WTC11 (cell line): ENCODE measurements at regions not wholly inside any gene's neighbourhood (a gene's known extent, or its start where the extent isn't known, plus 50 kb on each side); places are given as distances from the start of the nearest gene placed in this dataset.

Source experiments
- ATAC-seq: fragments of 200-7000 bp; cut with Tn5 transposase; 2 replicates; pipeline ENCODE4 v1.10.0; 2021; ENCODE audit warnings: mild to moderate bottlenecking, moderate library complexity
- CTCF ChIA-PET: fragments of 300-600 bp; sonication (Branson Sonifier 250); formaldehyde crosslinking; loops from one replicate; lab custom pipeline; 2021; ENCODE audit warnings: antibody characterized with exemption; lab: Charles Lee
- POLR2A ChIA-PET: fragments of 350-600 bp; sonication (Branson Sonifier 250); formaldehyde crosslinking; loops from one replicate; lab custom pipeline; 2021; ENCODE audit warnings: antibody characterized with exemption; lab: Charles Lee
- DNase-seq: peaks from one replicate; pipeline ENCODE4 v3.0.0; 2021; ENCODE audit warnings: low spot score
- H3K27ac Mint-ChIP-seq: 2 replicates; pipeline ENCODE4 v1.8.0; 2021; ENCODE audit warnings: mixed read lengths
- H3K27me3 Mint-ChIP-seq: 2 replicates; pipeline ENCODE4 v1.8.0; 2021; ENCODE audit warnings: low read depth, mild to moderate bottlenecking, moderate library complexity, mixed read lengths
- H3K36me3 Mint-ChIP-seq: 2 replicates; pipeline ENCODE4 v1.8.0; 2021; ENCODE audit warnings: mixed read lengths
- H3K4me1 Mint-ChIP-seq: 2 replicates; pipeline ENCODE4 v1.8.0; 2022; ENCODE audit warnings: mixed read lengths
- H3K4me3 Mint-ChIP-seq: 2 replicates; pipeline ENCODE4 v1.8.0; 2021; ENCODE audit warnings: mild to moderate bottlenecking, moderate library complexity, mixed read lengths
- H3K9me3 Mint-ChIP-seq: 2 replicates; pipeline ENCODE4 v1.8.0; 2021; ENCODE audit warnings: mixed read lengths
- AR ChIP-seq: fragments of 250-450 bp; sonication (Bioruptor Pico); IDR thresholded peaks from 2 replicates; pipeline ENCODE4 v1.9.0; 2021; ENCODE audit warnings: mild to moderate bottlenecking
- ARID4B ChIP-seq: sonication (generic); formaldehyde crosslinking; IDR thresholded peaks from 2 replicates; pipeline ENCODE4 v1.8.0; 2023; ENCODE audit warnings: missing genetic modification reagents, mild to moderate bottlenecking, borderline replicate concordance
- ATF2 ChIP-seq: sonication (generic); formaldehyde crosslinking; IDR thresholded peaks from 2 replicates; pipeline ENCODE4 v1.8.1; 2022; ENCODE audit warnings: low read depth, missing genetic modification reagents, borderline replicate concordance
- CREB1 ChIP-seq: sonication (generic); formaldehyde crosslinking; IDR thresholded peaks from 2 replicates; pipeline ENCODE4 v1.8.0; 2023; ENCODE audit warnings: mild to moderate bottlenecking, missing genetic modification reagents
- ELF4 ChIP-seq: sonication (generic); formaldehyde crosslinking; IDR thresholded peaks from 2 replicates; pipeline ENCODE4 v1.8.1; 2022; ENCODE audit warnings: low read depth, mild to moderate bottlenecking, moderate library complexity, missing genetic modification reagents
- ERG ChIP-seq: fragments of 250-450 bp; sonication (Bioruptor Pico); IDR thresholded peaks from 2 replicates; pipeline ENCODE4 v1.8.0; 2021; ENCODE audit warnings: mild to moderate bottlenecking
- ETV6 ChIP-seq: sonication (generic); formaldehyde crosslinking; IDR thresholded peaks from 2 replicates; pipeline ENCODE4 v1.8.1; 2022; ENCODE audit warnings: mild to moderate bottlenecking, missing genetic modification reagents
- HMGA2 ChIP-seq: fragments of 250-450 bp; sonication (Bioruptor Pico); IDR thresholded peaks from 2 replicates; pipeline ENCODE4 v1.4.0; 2021; ENCODE audit warnings: mild to moderate bottlenecking, moderate library complexity
- MYBL2 ChIP-seq: sonication (generic); formaldehyde crosslinking; IDR thresholded peaks from 2 replicates; pipeline ENCODE4 v1.8.1; 2023; ENCODE audit warnings: mild to moderate bottlenecking, moderate library complexity, missing genetic modification reagents
- NR2C2 ChIP-seq: sonication (generic); formaldehyde crosslinking; IDR thresholded peaks from 2 replicates; pipeline ENCODE4 v1.8.0; 2022; ENCODE audit warnings: mild to moderate bottlenecking, missing genetic modification reagents
- NR3C1 ChIP-seq: sonication (generic); formaldehyde crosslinking; conservative IDR thresholded peaks from 2 replicates; pipeline ENCODE4 v1.8.1; 2023; ENCODE audit warnings: low read depth, mild to moderate bottlenecking, missing genetic modification reagents
- RELA ChIP-seq: sonication (generic); formaldehyde crosslinking; IDR thresholded peaks from 2 replicates; pipeline ENCODE4 v1.8.1; 2022; ENCODE audit warnings: missing genetic modification reagents, mild to moderate bottlenecking, borderline replicate concordance
- SMAD4 ChIP-seq: sonication (generic); formaldehyde crosslinking; IDR thresholded peaks from 2 replicates; pipeline ENCODE4 v1.8.0; 2022; ENCODE audit warnings: mild to moderate bottlenecking, missing genetic modification reagents
- ZBTB21 ChIP-seq: sonication (generic); formaldehyde crosslinking; IDR thresholded peaks from 2 replicates; pipeline ENCODE4 v1.8.1; 2023; ENCODE audit warnings: mild to moderate bottlenecking, missing genetic modification reagents, borderline replicate concordance
- TF ChIP-seq, protein P1 (sequence below): fragments of 250-450 bp; sonication (Bioruptor Pico); IDR thresholded peaks from 2 replicates; pipeline ENCODE4 v1.9.0; 2021; ENCODE audit warnings: mild to moderate bottlenecking
- TF ChIP-seq, protein P2 (sequence below): sonication (generic); formaldehyde crosslinking; IDR thresholded peaks from 2 replicates; pipeline ENCODE4 v1.8.0; 2022; ENCODE audit warnings: missing genetic modification reagents

DNA sequence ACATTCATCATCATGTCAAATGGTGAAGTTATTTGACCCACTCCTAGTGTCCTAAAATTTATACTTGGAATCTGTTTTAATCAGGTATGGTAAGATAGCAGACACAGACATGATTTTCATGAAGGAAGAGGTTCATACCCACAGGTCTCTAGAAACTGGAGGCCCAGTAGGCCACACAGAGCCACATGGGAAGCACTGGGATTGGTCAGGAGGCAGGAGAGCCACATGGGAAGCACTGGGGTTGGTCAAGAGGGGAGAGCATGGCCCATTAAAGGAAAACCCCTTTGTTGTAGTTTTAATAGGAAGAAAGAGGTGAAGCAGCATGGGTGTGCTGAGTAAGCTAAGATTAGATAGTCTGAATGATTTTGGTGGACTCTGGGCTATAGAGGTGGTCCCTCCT, 356.9 kb downstream of the MFSD1 start:
- no peak for DNase-seq
- ChIA-PET CTCF (no interaction called here), POLR2A (no interaction called here)
- TF ChIP-seq SMAD4 (CRISPR knock-in tag) (no peak), HMGA2 (no peak), AR (CRISPR knock-in tag) (no peak), ETV6 (CRISPR knock-in tag) (no peak), ZBTB21 (CRISPR knock-in tag) (no peak), NR2C2 (CRISPR knock-in tag) (no peak)
- TF ChIP-seq, protein P1, sequence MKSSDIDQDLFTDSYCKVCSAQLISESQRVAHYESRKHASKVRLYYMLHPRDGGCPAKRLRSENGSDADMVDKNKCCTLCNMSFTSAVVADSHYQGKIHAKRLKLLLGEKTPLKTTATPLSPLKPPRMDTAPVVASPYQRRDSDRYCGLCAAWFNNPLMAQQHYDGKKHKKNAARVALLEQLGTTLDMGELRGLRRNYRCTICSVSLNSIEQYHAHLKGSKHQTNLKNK (CRISPR knock-in tag) = no peak
- ATAC-seq = no peak
- Mint-ChIP-seq H3K27ac (no peak overlapping the region), H3K27me3 (no peaks in the 10 kb centered on the region), H3K9me3 (no peaks in the 10 kb centered on the region; the same call in 1 of the 2 replicates), H3K36me3 (no peaks in the 10 kb centered on the region), H3K4me3 (no peak overlapping the region), H3K4me1 (0 out of 2 replicates have a peak, but pooled peaks cover 2% of the 10 kb centered on the region)

DNA sequence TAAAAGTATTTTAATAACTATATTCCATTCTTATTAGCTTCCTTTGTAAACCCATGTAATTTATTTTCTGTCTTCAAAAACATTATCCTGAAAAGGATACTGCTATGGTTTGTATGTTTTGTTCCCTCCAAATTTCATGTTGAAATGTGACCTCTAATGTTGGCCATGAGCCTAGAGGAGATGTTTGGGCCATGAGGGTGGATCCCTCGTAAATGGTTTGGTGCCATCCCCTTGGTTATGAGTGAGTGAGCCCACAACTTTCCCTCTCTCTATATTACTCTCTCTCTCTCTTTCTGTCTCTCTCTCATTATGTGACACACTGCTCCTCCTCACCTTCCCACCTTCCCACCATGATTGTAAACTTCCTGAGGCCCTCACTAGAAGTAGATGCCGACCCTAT, 357.7 kb downstream of the MFSD1 start:
- Mint-ChIP-seq H3K27ac (no peak overlapping the region), H3K27me3 (no peaks in the 10 kb centered on the region), H3K9me3 (no peaks in the 10 kb centered on the region; the same call in 1 of the 2 replicates), H3K4me1 (0 out of 2 replicates have a peak, but pooled peaks cover 2% of the 10 kb centered on the region), H3K36me3 (no peaks in the 10 kb centered on the region), H3K4me3 (no peak overlapping the region)
- ChIA-PET CTCF (no interaction called here), POLR2A (no interaction called here)
- DNase-seq = no peak
- no peak for ATAC-seq
- TF ChIP-seq, protein P2, sequence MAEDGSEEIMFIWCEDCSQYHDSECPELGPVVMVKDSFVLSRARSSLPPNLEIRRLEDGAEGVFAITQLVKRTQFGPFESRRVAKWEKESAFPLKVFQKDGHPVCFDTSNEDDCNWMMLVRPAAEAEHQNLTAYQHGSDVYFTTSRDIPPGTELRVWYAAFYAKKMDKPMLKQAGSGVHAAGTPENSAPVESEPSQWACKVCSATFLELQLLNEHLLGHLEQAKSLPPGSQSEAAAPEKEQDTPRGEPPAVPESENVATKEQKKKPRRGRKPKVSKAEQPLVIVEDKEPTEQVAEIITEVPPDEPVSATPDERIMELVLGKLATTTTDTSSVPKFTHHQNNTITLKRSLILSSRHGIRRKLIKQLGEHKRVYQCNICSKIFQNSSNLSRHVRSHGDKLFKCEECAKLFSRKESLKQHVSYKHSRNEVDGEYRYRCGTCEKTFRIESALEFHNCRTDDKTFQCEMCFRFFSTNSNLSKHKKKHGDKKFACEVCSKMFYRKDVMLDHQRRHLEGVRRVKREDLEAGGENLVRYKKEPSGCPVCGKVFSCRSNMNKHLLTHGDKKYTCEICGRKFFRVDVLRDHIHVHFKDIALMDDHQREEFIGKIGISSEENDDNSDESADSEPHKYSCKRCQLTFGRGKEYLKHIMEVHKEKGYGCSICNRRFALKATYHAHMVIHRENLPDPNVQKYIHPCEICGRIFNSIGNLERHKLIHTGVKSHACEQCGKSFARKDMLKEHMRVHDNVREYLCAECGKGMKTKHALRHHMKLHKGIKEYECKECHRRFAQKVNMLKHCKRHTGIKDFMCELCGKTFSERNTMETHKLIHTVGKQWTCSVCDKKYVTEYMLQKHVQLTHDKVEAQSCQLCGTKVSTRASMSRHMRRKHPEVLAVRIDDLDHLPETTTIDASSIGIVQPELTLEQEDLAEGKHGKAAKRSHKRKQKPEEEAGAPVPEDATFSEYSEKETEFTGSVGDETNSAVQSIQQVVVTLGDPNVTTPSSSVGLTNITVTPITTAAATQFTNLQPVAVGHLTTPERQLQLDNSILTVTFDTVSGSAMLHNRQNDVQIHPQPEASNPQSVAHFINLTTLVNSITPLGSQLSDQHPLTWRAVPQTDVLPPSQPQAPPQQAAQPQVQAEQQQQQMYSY (CRISPR knock-in tag) = no peak
- TF ChIP-seq ERG (CRISPR knock-in tag) (no peak), ATF2 (CRISPR knock-in tag) (no peak), NR3C1 (CRISPR knock-in tag) (no peak), CREB1 (no peak), RELA (no peak), ELF4 (CRISPR knock-in tag) (no peak), MYBL2 (CRISPR knock-in tag) (no peak), ARID4B (CRISPR knock-in tag) (no peak)
- TF ChIP-seq, protein P1 (CRISPR knock-in tag) = no peak
